ENCODE measurements at regions not wholly inside any gene's neighbourhood (a gene's known extent, or its start where the extent isn't known, plus 50 kb on each side); places are given as distances from the start of the nearest gene placed in this dataset.
"Not testable (repeated sequence)": the region's sequence is repeated elsewhere in the genome, so short reads cannot be mapped to it uniquely, and the experiment has no call there.

GRCh38 chr1:98292994-98293393 lies 368.5 kb upstream of the SNX7 start:
- DNase-seq (ENCODE audit: low read depth in 1 of 2, low spot score in 1 of 2) = no peak

GRCh38 chr1:98289311-98289710 lies 368.5 kb upstream of the DPYD start:
- no peak for DNase-seq (ENCODE audit: low read depth in 1 of 2, low spot score in 1 of 2)

- DNase-seq (ENCODE audit: low read depth in 1 of 2, low spot score in 1 of 2) = no peak
Observed at GRCh38 chr1:98288494-98288893, 367.7 kb upstream of the DPYD start.

GRCh38 chr1:98287626-98288025 lies 366.8 kb upstream of the DPYD start:
- no peak for DNase-seq (ENCODE audit: low read depth in 1 of 2, low spot score in 1 of 2)

- DNase-seq (ENCODE audit: low read depth in 1 of 2, low spot score in 1 of 2) = no peak
Observed at GRCh38 chr1:98286656-98287055, 365.8 kb upstream of the DPYD start.

GRCh38 chr1:98285286-98285685 lies 364.5 kb upstream of the DPYD start:
- DNase-seq (ENCODE audit: low read depth in 1 of 2, low spot score in 1 of 2) = not testable (repeated sequence)

- no peak for DNase-seq (ENCODE audit: low read depth in 1 of 2, low spot score in 1 of 2)
Observed at GRCh38 chr1:98280049-98280448, 359.2 kb upstream of the DPYD start.

- DNase-seq (ENCODE audit: low read depth in 1 of 2, low spot score in 1 of 2) = no peak
Observed at GRCh38 chr1:98278055-98278454, 357.2 kb upstream of the DPYD start.

GRCh38 chr1:98277118-98277517 lies 356.3 kb upstream of the DPYD start:
- DNase-seq (ENCODE audit: low read depth in 1 of 2, low spot score in 1 of 2) = no peak

GRCh38 chr1:98276514-98276913 lies 355.7 kb upstream of the DPYD start:
- DNase-seq (ENCODE audit: low read depth in 1 of 2, low spot score in 1 of 2) = no peak

- no peak for DNase-seq (ENCODE audit: low read depth in 1 of 2, low spot score in 1 of 2)
Observed at GRCh38 chr1:98268316-98268715, 347.5 kb upstream of the DPYD start.

GRCh38 chr1:98267423-98267822 lies 346.6 kb upstream of the DPYD start:
- no peak for DNase-seq (ENCODE audit: low read depth in 1 of 2, low spot score in 1 of 2)

GRCh38 chr1:98264727-98265126 lies 343.9 kb upstream of the DPYD start:
- DNase-seq (ENCODE audit: low read depth in 1 of 2, low spot score in 1 of 2) = no peak

GRCh38 chr1:98260839-98261238 lies 340.0 kb upstream of the DPYD start:
- no peak for DNase-seq (ENCODE audit: low read depth in 1 of 2, low spot score in 1 of 2)

- no peak for DNase-seq (ENCODE audit: low read depth in 1 of 2, low spot score in 1 of 2)
Observed at GRCh38 chr1:98260412-98260811, 339.6 kb upstream of the DPYD start.

GRCh38 chr1:98256700-98257099 lies 335.9 kb upstream of the DPYD start:
- no peak for DNase-seq (ENCODE audit: low read depth in 1 of 2, low spot score in 1 of 2)

GRCh38 chr1:98253145-98253544 lies 332.3 kb upstream of the DPYD start:
- no peak for DNase-seq (ENCODE audit: low read depth in 1 of 2, low spot score in 1 of 2)

- no peak for DNase-seq (ENCODE audit: low read depth in 1 of 2, low spot score in 1 of 2)
Observed at GRCh38 chr1:98251497-98251896, 330.7 kb upstream of the DPYD start.

GRCh38 chr1:98232678-98233077 lies 311.8 kb upstream of the DPYD start:
- no peak for DNase-seq (ENCODE audit: low read depth in 1 of 2, low spot score in 1 of 2)

- no peak for DNase-seq (ENCODE audit: low read depth in 1 of 2, low spot score in 1 of 2)
Observed at GRCh38 chr1:98222706-98223105, 301.9 kb upstream of the DPYD start.

GRCh38 chr1:98221923-98222322 lies 301.1 kb upstream of the DPYD start:
- no peak for DNase-seq (ENCODE audit: low read depth in 1 of 2, low spot score in 1 of 2)

- no peak for DNase-seq (ENCODE audit: low read depth in 1 of 2, low spot score in 1 of 2)
Observed at GRCh38 chr1:98217601-98218000, 296.8 kb upstream of the DPYD start.

- no peak for DNase-seq (ENCODE audit: low read depth in 1 of 2, low spot score in 1 of 2)
Observed at GRCh38 chr1:98216304-98216703, 295.5 kb upstream of the DPYD start.

GRCh38 chr1:98211271-98211845 lies 290.5 kb upstream of the DPYD start:
- no peak for DNase-seq (ENCODE audit: low read depth in 1 of 2, low spot score in 1 of 2)

Measured in stimulated activated CD4-positive, alpha-beta T cell treated with anti-CD3 and anti-CD28 coated beads, Interleukin-15, amount 100 ng/mL, for 1 hour (primary cell).